Stimulated activated CD8-positive, alpha-beta memory T cell treated with anti-CD3 and anti-CD28 coated beads, Interleukin-15, amount 100 ng/mL, for 4 hours (primary cell): ENCODE measurements at regions not wholly inside any gene's neighbourhood (a gene's known extent, or its start where the extent isn't known, plus 50 kb on each side); places are given as distances from the start of the nearest gene placed in this dataset.

Source experiments
- DNase-seq, 2 donors: peaks; one replicate each; pipeline ENCODE4 v3.0.0-alpha.2; 2020; ENCODE audit warnings: low read depth in 2 of 2

- no peak for DNase-seq
Measured at GRCh38 chr5:166363087-166363760, 1928.2 kb upstream of the WWC1 start.

GRCh38 chr5:166365164-166365563 is 1926.3 kb upstream of the WWC1 start:
- no peak for DNase-seq

GRCh38 chr5:166367391-166367790 is 1924.1 kb upstream of the WWC1 start:
- no peak for DNase-seq

- no peak for DNase-seq
Measured at GRCh38 chr5:166369346-166369745, 1922.1 kb upstream of the WWC1 start.

GRCh38 chr5:166369807-166370206 is 1921.6 kb upstream of the WWC1 start:
- DNase-seq: no peak

GRCh38 chr5:166370928-166371690 is 1920.3 kb upstream of the WWC1 start:
- DNase-seq: no peak

GRCh38 chr5:166373817-166374216 is 1917.6 kb upstream of the WWC1 start:
- no peak for DNase-seq

GRCh38 chr5:166377756-166378155 is 1913.7 kb upstream of the WWC1 start:
- DNase-seq: no peak

GRCh38 chr5:166379517-166379916 is 1911.9 kb upstream of the WWC1 start:
- DNase-seq: no peak

GRCh38 chr5:166382031-166382430 is 1909.4 kb upstream of the WWC1 start:
- no peak for DNase-seq

- DNase-seq: no peak
Measured at GRCh38 chr5:166398131-166398530, 1893.3 kb upstream of the WWC1 start.

- DNase-seq: no peak
Measured at GRCh38 chr5:166399781-166400180, 1891.7 kb upstream of the WWC1 start.

GRCh38 chr5:166401391-166401790 is 1890.1 kb upstream of the WWC1 start:
- no peak for DNase-seq

GRCh38 chr5:166412191-166412590 is 1879.3 kb upstream of the WWC1 start:
- no peak for DNase-seq

GRCh38 chr5:166427211-166427610 is 1864.2 kb upstream of the WWC1 start:
- no peak for DNase-seq

GRCh38 chr5:166428264-166428803 is 1863.1 kb upstream of the WWC1 start:
- DNase-seq: no peak

GRCh38 chr5:166430491-166431319 is 1860.7 kb upstream of the WWC1 start:
- no peak for DNase-seq

GRCh38 chr5:166431456-166431855 is 1860.0 kb upstream of the WWC1 start:
- DNase-seq: no peak

- DNase-seq: no peak
Measured at GRCh38 chr5:166433679-166434078, 1857.8 kb upstream of the WWC1 start.

GRCh38 chr5:166436872-166437271 is 1854.6 kb upstream of the WWC1 start:
- DNase-seq: no peak

- DNase-seq: no peak
Measured at GRCh38 chr5:166486348-166486747, 1805.1 kb upstream of the WWC1 start.

GRCh38 chr5:166488560-166488959 is 1802.9 kb upstream of the WWC1 start:
- no peak for DNase-seq
